GM20431 (cell line): ENCODE measurements at regions not wholly inside any gene's neighbourhood (a gene's known extent, or its start where the extent isn't known, plus 50 kb on each side); places are given as distances from the start of the nearest gene placed in this dataset.

Experiments used
- in situ Hi-C: fragments of 300-500 bp; cut with MseI, MboI; formaldehyde crosslinking; loops from one replicate; pipeline ENCODE4 v1.15.0; 2020; ENCODE audit warnings: low sequenced_read_pairs; ENCODE audit not compliant: unreplicated experiment

DNA sequence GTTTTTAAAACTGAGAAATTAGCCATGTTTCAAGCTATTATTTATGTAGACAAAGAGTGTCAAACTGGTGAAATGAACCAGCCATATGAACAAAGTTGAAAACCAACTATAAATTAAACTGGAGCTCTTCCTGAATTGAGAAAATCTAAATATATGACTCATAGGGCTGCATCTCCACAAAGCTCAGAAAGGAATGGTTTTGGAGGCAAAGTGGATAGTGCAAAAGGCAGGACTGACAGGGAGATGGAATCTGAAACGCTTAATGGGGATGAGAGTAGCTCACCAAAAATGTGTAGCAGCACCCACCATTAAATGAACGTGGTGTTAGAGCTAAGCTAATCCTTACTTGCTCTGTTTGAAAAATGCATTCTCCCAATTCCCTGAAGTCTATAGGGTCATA lies 1066.0 kb downstream of the AGBL1 start:
- in situ Hi-C loops, result no loop called here

DNA sequence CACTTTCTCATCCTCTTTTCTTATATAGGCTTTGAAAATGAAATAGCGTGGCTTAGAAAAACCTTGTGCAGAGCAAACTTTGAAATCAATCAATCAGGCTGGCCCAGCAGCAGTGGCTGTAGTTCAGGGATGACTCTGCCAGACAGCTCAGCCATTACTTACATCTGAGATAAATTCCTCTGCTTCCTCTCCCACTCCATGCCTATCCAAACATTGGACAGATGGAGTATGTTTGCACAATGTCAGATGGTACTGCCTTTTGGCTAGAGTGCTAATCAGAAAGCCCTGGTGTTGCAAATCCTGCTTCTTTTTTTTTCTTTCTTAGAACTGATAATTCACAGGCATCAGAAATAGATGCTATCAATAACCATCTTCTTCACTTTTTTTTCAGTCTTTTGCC lies 1065.1 kb downstream of the AGBL1 start:
- in situ Hi-C loops, result no loop called here

GRCh38 chr15:87142096-87142495 lies 1062.4 kb downstream of the AGBL1 start:
- in situ Hi-C loops, result no loop called here

DNA sequence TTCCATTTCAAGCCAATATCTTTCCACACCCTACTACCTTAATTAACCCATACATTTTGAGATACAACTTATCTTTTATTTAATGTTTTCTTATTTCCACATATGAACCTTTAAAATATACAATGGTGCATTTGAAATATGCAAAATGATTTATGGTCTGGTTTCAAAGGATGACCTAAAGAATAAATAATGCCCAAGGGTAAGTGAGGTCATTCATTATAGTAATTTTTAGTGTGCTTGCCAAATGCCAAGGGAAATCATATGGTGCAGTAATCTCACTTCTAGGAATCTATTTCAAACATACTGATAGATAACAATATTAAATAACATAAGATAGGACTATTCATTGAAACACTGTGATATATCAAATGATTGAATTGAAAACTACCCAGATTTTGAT lies 1055.4 kb downstream of the AGBL1 start:
- in situ Hi-C loops, result no loop called here

GRCh38 chr15:87133704-87134103 lies 1054.0 kb downstream of the AGBL1 start:
- in situ Hi-C loops, result no loop called here

DNA sequence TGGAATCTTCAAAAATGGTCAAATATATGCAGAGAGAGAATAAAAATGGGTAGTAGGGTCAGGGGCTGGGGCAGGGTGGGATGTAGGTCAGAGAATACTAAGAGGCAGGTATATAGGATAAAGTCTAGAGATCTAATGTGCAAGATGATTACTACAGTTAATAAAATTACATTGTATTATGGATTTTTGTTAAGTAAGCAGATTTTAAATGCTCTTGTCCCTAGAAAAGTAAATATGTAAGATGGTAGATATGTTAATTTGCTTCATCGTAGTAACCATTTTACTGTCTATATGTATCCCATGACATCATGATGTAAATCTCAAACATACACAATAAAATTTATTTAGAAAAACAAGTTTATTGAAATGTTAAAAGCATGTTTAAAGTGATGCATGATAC lies 1051.4 kb downstream of the AGBL1 start:
- in situ Hi-C loops, result no loop called here

- in situ Hi-C loops, result no loop called here
These were observed 1050.2 kb downstream of the AGBL1 start for GRCh38 chr15:87129916-87130315.

- in situ Hi-C loops, result no loop called here
These were observed 1044.2 kb downstream of the AGBL1 start for GRCh38 chr15:87123676-87124382.

GRCh38 chr15:87121336-87121735 lies 1041.7 kb downstream of the AGBL1 start:
- in situ Hi-C loops, result no loop called here

DNA sequence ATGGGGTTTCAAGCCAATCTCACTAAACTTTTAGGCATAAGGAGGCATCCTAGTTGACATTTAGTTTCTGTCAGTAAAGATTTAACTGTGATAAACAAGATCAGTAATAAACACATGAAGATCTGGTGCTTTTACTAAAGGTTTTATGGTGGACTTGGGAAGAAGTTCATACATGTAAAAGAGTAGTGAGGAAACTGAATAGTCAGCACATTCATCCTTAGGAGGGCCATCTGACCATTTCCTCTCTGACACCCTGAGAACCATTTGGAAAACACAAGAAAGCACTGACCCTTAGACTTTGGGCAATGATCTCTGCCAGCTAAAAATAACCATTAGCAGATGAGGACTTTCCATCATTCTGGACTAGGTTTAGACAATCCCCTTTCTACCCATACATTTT lies 1040.9 kb downstream of the AGBL1 start:
- in situ Hi-C loops, result no loop called here

- in situ Hi-C loops, result no loop called here
These were observed 1039.2 kb downstream of the AGBL1 start for GRCh38 chr15:87118846-87119245.

- in situ Hi-C loops, result no loop called here
These were observed 1038.8 kb downstream of the AGBL1 start for GRCh38 chr15:87118435-87118834.

DNA sequence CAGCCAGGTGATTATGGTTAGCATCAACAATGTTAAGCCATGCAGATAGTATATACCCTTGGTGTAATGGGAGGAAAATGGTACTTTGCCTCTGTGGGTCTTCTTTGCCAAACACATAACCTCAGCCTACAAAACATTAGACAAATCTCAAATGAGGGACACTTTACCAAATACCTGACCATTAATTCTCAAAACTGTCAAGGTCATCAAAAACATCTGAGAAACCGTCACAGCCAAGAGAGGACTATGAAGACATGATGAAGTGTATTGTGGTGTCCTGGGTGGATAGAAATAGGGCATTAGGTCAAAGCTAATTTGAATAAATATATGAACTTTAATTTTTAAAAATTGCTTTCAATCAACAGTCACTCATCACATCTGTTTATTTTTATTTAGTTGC lies 1036.1 kb downstream of the AGBL1 start:
- in situ Hi-C loops, result no loop called here

GRCh38 chr15:87099916-87100315 lies 1020.2 kb downstream of the AGBL1 start:
- in situ Hi-C loops, result no loop called here

DNA sequence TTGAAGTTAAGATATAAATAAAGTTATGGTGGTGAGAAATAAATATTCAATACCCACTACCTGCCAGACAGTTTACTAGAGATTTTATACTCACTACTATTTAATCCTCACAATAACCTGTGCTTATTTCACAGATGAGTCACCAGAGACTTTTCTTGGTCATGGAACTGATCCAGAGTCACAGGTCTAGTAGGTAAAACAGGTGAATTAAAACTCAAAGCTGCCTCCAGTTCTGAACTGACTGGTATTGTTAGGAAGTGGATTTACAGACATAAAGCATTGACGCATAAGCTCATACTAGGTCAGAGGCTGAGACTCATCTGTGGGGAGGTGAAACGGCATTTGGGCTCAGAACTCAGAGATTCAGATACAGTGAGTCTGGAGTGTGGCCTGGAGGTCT lies 1009.9 kb downstream of the AGBL1 start:
- in situ Hi-C loops, result no loop called here

GRCh38 chr15:87083201-87083600 lies 1003.5 kb downstream of the AGBL1 start:
- in situ Hi-C loops, result no loop called here

- in situ Hi-C loops, result no loop called here
These were observed 1002.9 kb downstream of the AGBL1 start for GRCh38 chr15:87082581-87082980.

GRCh38 chr15:87080547-87080946 lies 1000.9 kb downstream of the AGBL1 start:
- in situ Hi-C loops, result no loop called here
